ENCODE measurements at regions not wholly inside any gene's neighbourhood (a gene's known extent, or its start where the extent isn't known, plus 50 kb on each side); places are given as distances from the start of the nearest gene placed in this dataset.
A peak's percentile ranks its signal among the peaks of the same experiment; 100 is the strongest.

GRCh38 chr16:77590707-77591106, 131.6 kb upstream of the NUDT7 start:
- H2BK12ac ChIP-seq (ENCODE audit: low read length) = no peak overlapping the region
- no peaks in the 10 kb centered on the region for H3K36me3 ChIP-seq (ENCODE audit: control insufficient read depth in 1 of 2, insufficient read depth in 2 of 2, low read length in 2 of 2)
- no peak overlapping the region for H2AFZ ChIP-seq (ENCODE audit: insufficient read depth, low read length, poor library complexity)
- no peak overlapping the region for H4K12ac ChIP-seq (ENCODE audit: low read depth, low read length)
- no peak overlapping the region for H4K8ac ChIP-seq (ENCODE audit: low read depth, low read length)
- H3K27me3 ChIP-seq (ENCODE audit: insufficient read depth, low read length) = no peaks in the 10 kb centered on the region
- WGBS (ENCODE audit: extremely low coverage, insufficient coverage, insufficient read length) = no CpG with 5 or more reads among the region's 9 CpGs
- H3K14ac ChIP-seq (ENCODE audit: low read length) = no peak overlapping the region
- no peak for DNase-seq
- no peak overlapping the region for H3K23ac ChIP-seq (ENCODE audit: low read length)
- no peak overlapping the region for H3K9ac ChIP-seq (ENCODE audit: low read length)
- no peak overlapping the region for H3K27ac ChIP-seq (ENCODE audit: low read depth, low read length)
- no peak overlapping the region for H3K4me2 ChIP-seq (ENCODE audit: low read length)
- no peak overlapping the region for H2AK5ac ChIP-seq (ENCODE audit: low read length)
- H2BK5ac ChIP-seq (ENCODE audit: low read depth, low read length, poor library complexity) = peak overlapping the region; percentile 25
- peak overlapping the region; percentile 51 for H4K91ac ChIP-seq (ENCODE audit: low read depth, low read length)
- H3K79me1 ChIP-seq (ENCODE audit: low read length) = peaks cover 9% of the 10 kb centered on the region
- no peak overlapping the region for H3K18ac ChIP-seq (ENCODE audit: low read length)
- peaks cover 3 to 8% of the 10 kb centered on the region in 2 experiments for H3K4me1 ChIP-seq (ENCODE audit: control insufficient read depth in 1 of 2, insufficient read depth in 2 of 2, low read length in 2 of 2)
- H3K4ac ChIP-seq (ENCODE audit: low read depth, low read length) = no peak overlapping the region
- H3K4me3 ChIP-seq (ENCODE audit: low read depth, low read length) = no peak overlapping the region
- H3K79me2 ChIP-seq (ENCODE audit: control insufficient read depth, insufficient read depth, low read length, poor library complexity) = no peaks in the 10 kb centered on the region
- no peaks in the 10 kb centered on the region for H3K9me3 ChIP-seq (ENCODE audit: insufficient read depth, low read depth, low read length)
- no peak overlapping the region for H2BK120ac ChIP-seq (ENCODE audit: insufficient read depth, low read length, poor library complexity)

GRCh38 chr16:77591347-77591746, 131.0 kb upstream of the NUDT7 start:
- Histone ChIP-seq H3K4me2 (ENCODE audit: low read length) (no peak overlapping the region), H2BK12ac (ENCODE audit: low read length) (no peak overlapping the region), H2AFZ (ENCODE audit: insufficient read depth, low read length, poor library complexity) (no peak overlapping the region), H3K9me3 (ENCODE audit: insufficient read depth, low read depth, low read length) (no peaks in the 10 kb centered on the region), H3K4me1 (ENCODE audit: control insufficient read depth in 1 of 2, insufficient read depth in 2 of 2, low read length in 2 of 2) (peaks cover 3 to 8% of the 10 kb centered on the region in 2 experiments), H3K18ac (ENCODE audit: low read length) (no peak overlapping the region), H2BK5ac (ENCODE audit: low read depth, low read length, poor library complexity) (no peak overlapping the region), H4K12ac (ENCODE audit: low read depth, low read length) (no peak overlapping the region), H3K79me2 (ENCODE audit: control insufficient read depth, insufficient read depth, low read length, poor library complexity) (no peaks in the 10 kb centered on the region), H3K36me3 (ENCODE audit: control insufficient read depth in 1 of 2, insufficient read depth in 2 of 2, low read length in 2 of 2) (no peaks in the 10 kb centered on the region), H3K27ac (ENCODE audit: low read depth, low read length) (no peak overlapping the region), H3K14ac (ENCODE audit: low read length) (no peak overlapping the region), H3K27me3 (ENCODE audit: insufficient read depth, low read length) (no peaks in the 10 kb centered on the region), H4K8ac (ENCODE audit: low read depth, low read length) (no peak overlapping the region), H2BK120ac (ENCODE audit: insufficient read depth, low read length, poor library complexity) (no peak overlapping the region), H2AK5ac (ENCODE audit: low read length) (no peak overlapping the region), H3K23ac (ENCODE audit: low read length) (no peak overlapping the region), H3K4me3 (ENCODE audit: low read depth, low read length) (no peak overlapping the region), H3K9ac (ENCODE audit: low read length) (no peak overlapping the region), H3K79me1 (ENCODE audit: low read length) (peaks cover 8% of the 10 kb centered on the region), H3K4ac (ENCODE audit: low read depth, low read length) (no peak overlapping the region), H4K91ac (ENCODE audit: low read depth, low read length) (no peak overlapping the region)
- DNase-seq = no peak
- no CpG with 5 or more reads among the region's 6 CpGs for WGBS (ENCODE audit: extremely low coverage, insufficient coverage, insufficient read length)

- Histone ChIP-seq H3K18ac (ENCODE audit: low read length) (no peak overlapping the region), H2BK12ac (ENCODE audit: low read length) (no peak overlapping the region), H3K4me3 (ENCODE audit: low read depth, low read length) (no peak overlapping the region), H2AFZ (ENCODE audit: insufficient read depth, low read length, poor library complexity) (no peak overlapping the region), H2BK120ac (ENCODE audit: insufficient read depth, low read length, poor library complexity) (no peak overlapping the region), H4K8ac (ENCODE audit: low read depth, low read length) (no peak overlapping the region), H4K91ac (ENCODE audit: low read depth, low read length) (no peak overlapping the region), H4K12ac (ENCODE audit: low read depth, low read length) (no peak overlapping the region), H3K4me2 (ENCODE audit: low read length) (no peak overlapping the region), H2AK5ac (ENCODE audit: low read length) (no peak overlapping the region), H3K79me2 (ENCODE audit: control insufficient read depth, insufficient read depth, low read length, poor library complexity) (no peaks in the 10 kb centered on the region), H3K27me3 (ENCODE audit: insufficient read depth, low read length) (no peaks in the 10 kb centered on the region), H3K36me3 (ENCODE audit: control insufficient read depth in 1 of 2, insufficient read depth in 2 of 2, low read length in 2 of 2) (no peaks in the 10 kb centered on the region), H3K9me3 (ENCODE audit: insufficient read depth, low read depth, low read length) (no peaks in the 10 kb centered on the region), H3K4ac (ENCODE audit: low read depth, low read length) (no peak overlapping the region), H3K4me1 (ENCODE audit: control insufficient read depth in 1 of 2, insufficient read depth in 2 of 2, low read length in 2 of 2) (peaks cover 3 to 8% of the 10 kb centered on the region in 2 experiments), H3K27ac (ENCODE audit: low read depth, low read length) (no peak overlapping the region), H3K23ac (ENCODE audit: low read length) (no peak overlapping the region), H3K79me1 (ENCODE audit: low read length) (peaks cover 8% of the 10 kb centered on the region), H2BK5ac (ENCODE audit: low read depth, low read length, poor library complexity) (no peak overlapping the region), H3K14ac (ENCODE audit: low read length) (no peak overlapping the region), H3K9ac (ENCODE audit: low read length) (no peak overlapping the region)
- DNase-seq = no peak
- WGBS (ENCODE audit: extremely low coverage, insufficient coverage, insufficient read length) = no CpG with 5 or more reads among the region's 2 CpGs
These were observed 130.3 kb upstream of the NUDT7 start for GRCh38 chr16:77592021-77592420.

- H3K18ac ChIP-seq (ENCODE audit: low read length) = no peak overlapping the region
- H3K23ac ChIP-seq (ENCODE audit: low read length) = no peak overlapping the region
- H2BK5ac ChIP-seq (ENCODE audit: low read depth, low read length, poor library complexity) = no peak overlapping the region
- DNase-seq = no peak
- H3K9ac ChIP-seq (ENCODE audit: low read length) = no peak overlapping the region
- no peak overlapping the region for H4K8ac ChIP-seq (ENCODE audit: low read depth, low read length)
- no peak overlapping the region for H2AK5ac ChIP-seq (ENCODE audit: low read length)
- peaks cover 0 to 4% of the 10 kb centered on the region in 2 experiments for H3K4me1 ChIP-seq (ENCODE audit: control insufficient read depth in 1 of 2, insufficient read depth in 2 of 2, low read length in 2 of 2)
- H2BK120ac ChIP-seq (ENCODE audit: insufficient read depth, low read length, poor library complexity) = no peak overlapping the region
- H2BK12ac ChIP-seq (ENCODE audit: low read length) = no peak overlapping the region
- H3K4me2 ChIP-seq (ENCODE audit: low read length) = no peak overlapping the region
- H3K9me3 ChIP-seq (ENCODE audit: insufficient read depth, low read depth, low read length) = no peaks in the 10 kb centered on the region
- no peak overlapping the region for H3K14ac ChIP-seq (ENCODE audit: low read length)
- no peaks in the 10 kb centered on the region for H3K79me2 ChIP-seq (ENCODE audit: control insufficient read depth, insufficient read depth, low read length, poor library complexity)
- H2AFZ ChIP-seq (ENCODE audit: insufficient read depth, low read length, poor library complexity) = no peak overlapping the region
- no peaks in the 10 kb centered on the region for H3K36me3 ChIP-seq (ENCODE audit: control insufficient read depth in 1 of 2, insufficient read depth in 2 of 2, low read length in 2 of 2)
- no CpG with 5 or more reads among the region's 5 CpGs for WGBS (ENCODE audit: extremely low coverage, insufficient coverage, insufficient read length)
- peak overlapping the region; percentile 57 for H3K27ac ChIP-seq (ENCODE audit: low read depth, low read length)
- peaks cover 8% of the 10 kb centered on the region for H3K79me1 ChIP-seq (ENCODE audit: low read length)
- no peak overlapping the region for H3K4me3 ChIP-seq (ENCODE audit: low read depth, low read length)
- no peak overlapping the region for H4K12ac ChIP-seq (ENCODE audit: low read depth, low read length)
- no peaks in the 10 kb centered on the region for H3K27me3 ChIP-seq (ENCODE audit: insufficient read depth, low read length)
- H4K91ac ChIP-seq (ENCODE audit: low read depth, low read length) = no peak overlapping the region
- H3K4ac ChIP-seq (ENCODE audit: low read depth, low read length) = no peak overlapping the region
These were observed 128.3 kb upstream of the NUDT7 start for GRCh38 chr16:77594057-77594456.
